ENCODE measurements at regions not wholly inside any gene's neighbourhood (a gene's known extent, or its start where the extent isn't known, plus 50 kb on each side); places are given as distances from the start of the nearest gene placed in this dataset.

DNA sequence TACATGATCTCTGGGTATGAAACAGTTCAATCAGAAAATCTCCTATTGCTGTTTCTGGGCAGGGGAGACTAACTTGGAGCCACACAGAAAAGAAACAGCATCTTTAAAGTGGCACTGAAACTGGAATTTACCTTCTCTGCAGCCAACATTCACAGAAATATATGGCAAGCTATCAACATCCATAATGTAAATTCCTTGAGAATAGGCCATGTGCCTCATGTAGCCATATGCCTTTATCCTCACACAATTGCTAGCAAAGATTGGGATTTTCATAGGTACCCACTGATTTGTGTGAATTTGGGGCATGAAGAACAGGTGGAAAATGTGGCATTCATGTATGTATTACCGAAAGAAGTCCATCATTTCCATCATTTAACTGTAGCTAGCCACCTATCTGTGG, 386.3 kb upstream of the TMCO5A start:
- Histone ChIP-seq H3K27me3 (ENCODE audit: control insufficient read depth, insufficient read depth, low read length) (no peaks in the 10 kb centered on the region), H3K4me3 (ENCODE audit: low read depth, low read length) (no peak overlapping the region), H3K36me3 (ENCODE audit: control insufficient read depth, insufficient read depth, low read length) (no peaks in the 10 kb centered on the region)
- TF ChIP-seq, protein P1, sequence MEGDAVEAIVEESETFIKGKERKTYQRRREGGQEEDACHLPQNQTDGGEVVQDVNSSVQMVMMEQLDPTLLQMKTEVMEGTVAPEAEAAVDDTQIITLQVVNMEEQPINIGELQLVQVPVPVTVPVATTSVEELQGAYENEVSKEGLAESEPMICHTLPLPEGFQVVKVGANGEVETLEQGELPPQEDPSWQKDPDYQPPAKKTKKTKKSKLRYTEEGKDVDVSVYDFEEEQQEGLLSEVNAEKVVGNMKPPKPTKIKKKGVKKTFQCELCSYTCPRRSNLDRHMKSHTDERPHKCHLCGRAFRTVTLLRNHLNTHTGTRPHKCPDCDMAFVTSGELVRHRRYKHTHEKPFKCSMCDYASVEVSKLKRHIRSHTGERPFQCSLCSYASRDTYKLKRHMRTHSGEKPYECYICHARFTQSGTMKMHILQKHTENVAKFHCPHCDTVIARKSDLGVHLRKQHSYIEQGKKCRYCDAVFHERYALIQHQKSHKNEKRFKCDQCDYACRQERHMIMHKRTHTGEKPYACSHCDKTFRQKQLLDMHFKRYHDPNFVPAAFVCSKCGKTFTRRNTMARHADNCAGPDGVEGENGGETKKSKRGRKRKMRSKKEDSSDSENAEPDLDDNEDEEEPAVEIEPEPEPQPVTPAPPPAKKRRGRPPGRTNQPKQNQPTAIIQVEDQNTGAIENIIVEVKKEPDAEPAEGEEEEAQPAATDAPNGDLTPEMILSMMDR (IDR thresholded peaks at IDR 0.05; ENCODE audit: insufficient read depth, low read length, poor library complexity, severe bottlenecking) = no peak
- DNase-seq (ENCODE audit: low read depth) = no peak

DNA sequence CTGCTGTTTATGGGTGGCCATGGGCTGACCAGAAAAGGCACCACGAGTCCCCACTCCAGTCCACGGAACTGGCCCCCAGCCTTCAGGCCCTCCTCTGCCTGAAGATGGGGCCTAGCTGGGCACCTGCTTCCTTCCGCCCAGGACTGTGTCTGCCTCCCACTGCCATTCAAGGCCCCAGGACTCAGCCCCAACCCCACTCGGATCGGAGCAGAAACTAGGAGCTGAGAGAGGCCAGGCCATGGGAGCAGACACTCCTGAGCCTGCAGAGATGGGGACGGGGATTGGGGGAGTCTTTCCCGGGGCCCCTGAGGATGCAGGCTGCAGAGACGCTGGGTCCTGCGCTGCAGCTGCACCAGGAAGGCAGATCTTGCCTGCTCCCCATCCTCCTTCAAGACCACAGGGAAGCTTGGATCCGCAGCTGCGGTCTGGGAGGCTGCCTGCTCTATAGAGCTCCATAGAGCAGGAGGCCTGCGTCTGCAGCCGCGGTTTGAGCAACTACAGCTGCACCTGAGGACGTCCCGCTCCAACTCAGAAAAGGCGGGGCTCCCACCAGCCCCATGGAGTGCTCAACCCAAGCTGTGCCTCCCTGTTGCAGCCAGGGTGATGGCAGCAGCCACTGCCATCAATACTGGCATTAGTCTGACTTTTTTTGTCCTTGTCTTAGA, 383.9 kb upstream of the TMCO5A start:
- DNase-seq (ENCODE audit: low read depth) = no peak
- TF ChIP-seq, protein P1 (IDR thresholded peaks at IDR 0.05; ENCODE audit: insufficient read depth, low read length, poor library complexity, severe bottlenecking) = no peak
- Histone ChIP-seq H3K4me3 (ENCODE audit: low read depth, low read length) (no peak overlapping the region), H3K36me3 (ENCODE audit: control insufficient read depth, insufficient read depth, low read length) (no peaks in the 10 kb centered on the region), H3K27me3 (ENCODE audit: control insufficient read depth, insufficient read depth, low read length) (no peaks in the 10 kb centered on the region)

DNA sequence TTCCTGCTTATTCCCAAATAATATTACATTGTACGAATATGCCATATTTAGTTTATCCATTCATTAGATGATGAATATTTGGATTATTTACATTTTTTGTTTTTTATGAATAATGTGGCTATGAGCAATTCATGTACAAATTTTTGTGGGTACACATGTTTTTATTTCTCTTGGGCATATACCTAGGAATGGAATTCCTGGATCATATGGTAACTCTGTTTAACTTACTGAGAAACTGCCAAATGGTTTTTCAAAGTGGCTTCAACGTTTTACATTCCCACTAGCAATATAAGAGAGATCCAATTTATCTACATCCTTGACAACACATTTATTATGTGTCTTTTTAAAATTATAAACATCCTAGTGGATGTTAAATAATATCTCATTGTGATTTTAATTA, 362.0 kb upstream of the TMCO5A start:
- DNase-seq (ENCODE audit: low read depth) = no peak
- TF ChIP-seq, protein P1 (IDR thresholded peaks at IDR 0.05; ENCODE audit: insufficient read depth, low read length, poor library complexity, severe bottlenecking) = no peak
- Histone ChIP-seq H3K27me3 (ENCODE audit: control insufficient read depth, insufficient read depth, low read length) (no peaks in the 10 kb centered on the region), H3K4me3 (ENCODE audit: low read depth, low read length) (no peak overlapping the region), H3K36me3 (ENCODE audit: control insufficient read depth, insufficient read depth, low read length) (no peaks in the 10 kb centered on the region)

DNA sequence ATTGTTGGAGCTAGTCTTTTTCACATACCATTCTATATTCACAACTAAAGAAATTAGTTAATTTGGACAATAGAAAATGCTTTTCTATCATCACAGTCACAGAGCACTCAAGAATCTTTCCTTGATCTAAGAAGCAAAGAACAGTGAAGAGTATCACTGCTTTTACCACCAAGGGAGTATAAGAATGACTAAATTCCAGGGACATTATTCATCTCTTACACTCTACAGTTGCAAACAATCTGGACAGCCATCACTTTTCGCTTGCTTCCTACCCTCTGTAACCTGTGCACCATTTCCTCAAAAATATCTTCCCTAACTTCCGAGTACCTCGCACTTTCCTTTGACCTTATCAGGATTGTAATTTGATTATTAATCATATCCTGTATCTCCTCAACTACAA, 359.5 kb upstream of the TMCO5A start:
- H3K36me3 ChIP-seq (ENCODE audit: control insufficient read depth, insufficient read depth, low read length) = no peaks in the 10 kb centered on the region
- no peak overlapping the region for H3K4me3 ChIP-seq (ENCODE audit: low read depth, low read length)
- DNase-seq (ENCODE audit: low read depth) = no peak
- TF ChIP-seq, protein P1 (IDR thresholded peaks at IDR 0.05; ENCODE audit: insufficient read depth, low read length, poor library complexity, severe bottlenecking) = no peak
- no peaks in the 10 kb centered on the region for H3K27me3 ChIP-seq (ENCODE audit: control insufficient read depth, insufficient read depth, low read length)

DNA sequence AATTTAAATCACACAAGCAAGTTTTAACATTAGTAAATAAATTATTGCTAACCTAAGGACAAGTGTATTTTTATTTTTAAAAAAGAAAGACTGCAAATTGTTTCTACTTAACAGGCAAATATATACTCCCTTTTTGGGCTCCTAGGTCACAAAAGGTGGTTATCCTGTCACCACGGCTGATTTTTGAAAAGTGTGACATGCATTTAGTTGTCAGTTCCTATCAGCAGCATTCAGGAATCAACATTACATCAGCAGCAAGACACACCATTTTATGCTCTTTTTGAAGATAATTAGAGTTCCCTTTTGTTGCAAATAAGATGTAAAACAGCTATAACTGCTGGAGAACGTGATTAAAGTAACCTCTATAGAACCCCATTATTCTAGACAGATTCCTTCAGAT, 357.5 kb upstream of the TMCO5A start:
- no peaks in the 10 kb centered on the region for H3K27me3 ChIP-seq (ENCODE audit: control insufficient read depth, insufficient read depth, low read length)
- H3K4me3 ChIP-seq (ENCODE audit: low read depth, low read length) = no peak overlapping the region
- TF ChIP-seq, protein P1 (IDR thresholded peaks at IDR 0.05; ENCODE audit: insufficient read depth, low read length, poor library complexity, severe bottlenecking) = no peak
- no peak for DNase-seq (ENCODE audit: low read depth)
- H3K36me3 ChIP-seq (ENCODE audit: control insufficient read depth, insufficient read depth, low read length) = no peaks in the 10 kb centered on the region

DNA sequence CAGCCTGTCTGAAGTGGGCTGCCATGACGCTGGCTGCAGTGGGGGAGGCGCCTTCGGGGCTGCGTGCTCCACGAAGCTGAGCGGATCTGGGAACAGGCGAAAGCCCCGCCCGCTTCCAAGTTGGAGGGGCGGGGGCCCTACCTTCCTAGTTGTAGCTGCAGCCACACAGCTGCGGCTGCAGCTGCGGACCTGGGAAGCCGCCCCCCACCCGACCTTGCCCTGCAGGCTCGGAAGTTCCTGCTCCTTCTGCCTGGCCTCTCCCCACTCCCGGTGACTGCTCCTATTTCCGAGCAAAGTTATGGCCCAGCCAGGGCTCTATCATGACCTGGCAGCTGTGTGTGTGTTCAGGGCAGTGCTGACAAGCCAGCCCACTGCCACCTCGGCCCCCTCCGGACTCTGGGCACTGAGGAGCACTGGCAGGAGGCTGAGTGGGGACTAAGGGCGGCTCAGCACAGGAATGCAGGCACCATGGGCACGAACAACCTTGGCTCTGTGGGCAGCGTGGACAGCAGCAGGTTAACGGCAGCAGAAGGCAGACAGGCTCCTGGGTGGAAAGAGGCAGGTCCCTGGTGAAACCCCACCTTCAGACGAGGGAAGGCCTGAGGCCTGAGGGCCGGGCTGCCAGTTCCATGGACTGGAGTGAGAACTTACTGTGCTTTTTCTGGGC, 352.4 kb upstream of the TMCO5A start:
- H3K4me3 ChIP-seq (ENCODE audit: low read depth, low read length) = no peak overlapping the region
- no peak for DNase-seq (ENCODE audit: low read depth)
- TF ChIP-seq, protein P1 (IDR thresholded peaks at IDR 0.05; ENCODE audit: insufficient read depth, low read length, poor library complexity, severe bottlenecking) = no peak
- no peaks in the 10 kb centered on the region for H3K36me3 ChIP-seq (ENCODE audit: control insufficient read depth, insufficient read depth, low read length)
- no peaks in the 10 kb centered on the region for H3K27me3 ChIP-seq (ENCODE audit: control insufficient read depth, insufficient read depth, low read length)

Data from kidney epithelial cell (primary cell).